IMR-90 (cell line): ENCODE measurements at regions not wholly inside any gene's neighbourhood (a gene's known extent, or its start where the extent isn't known, plus 50 kb on each side); places are given as distances from the start of the nearest gene placed in this dataset.

ENCODE experiments used
- ATAC-seq: fragments of 200-7000 bp; cut with Tn5 transposase; 2 replicates; pipeline ENCODE4 v1.9.1; 2020; ENCODE audit warnings: low read depth, mild to moderate bottlenecking, moderate library complexity
- BruUV-seq: library from RNA; stranded (reverse); fragments of 400-500 nt; replicated peaks from 2 replicates; lab custom pipeline; 2021; lab: Mats Ljungman, UMichigan
- CTCF ChIA-PET: fragments of 300-600 bp; formaldehyde crosslinking; extraction: SDS; loops from one replicate; lab custom pipeline; 2021; ENCODE audit warnings: antibody characterized with exemption; lab: Yijun Ruan, JAX
- POLR2A ChIA-PET: fragments of 300-600 bp; sonication (Branson Sonifier 250); formaldehyde crosslinking; loops from one replicate; lab custom pipeline; 2022; ENCODE audit warnings: antibody characterized with exemption; ENCODE audit not compliant: unreplicated experiment; lab: Charles Lee
- DNase-seq: peaks from one replicate; pipeline ENCODE4 v3.0.0; 2013
- H2AFZ ChIP-seq: replicated peaks from 2 replicates; pipeline ENCODE3; 2013; ENCODE audit warnings: low read length, mild to moderate bottlenecking; ENCODE audit not compliant: poor library complexity
- H2AK5ac ChIP-seq: 2 replicates; pipeline ENCODE4 v1.6.1; 2013; ENCODE audit warnings: low read depth, low read length, inconsistent platforms
- H2AK9ac ChIP-seq: replicated peaks from 2 replicates; pipeline ENCODE3; 2013; ENCODE audit warnings: mild to moderate bottlenecking, low read depth, low read length, moderate library complexity; ENCODE audit not compliant: poor library complexity
- H2BK120ac ChIP-seq: 2 replicates; pipeline ENCODE4 v1.6.1; 2013; ENCODE audit warnings: low read depth, low read length, inconsistent platforms
- H2BK15ac ChIP-seq: 3 replicates; pipeline ENCODE4 v1.6.1; 2013; ENCODE audit warnings: low read depth, low read length, inconsistent platforms
- H2BK20ac ChIP-seq: 2 replicates; pipeline ENCODE4 v1.6.1; 2013; ENCODE audit warnings: low read depth, mild to moderate bottlenecking, inconsistent platforms, low read length, moderate library complexity
- H2BK5ac ChIP-seq: 2 replicates; pipeline ENCODE4 v1.6.1; 2013; ENCODE audit warnings: mild to moderate bottlenecking, low read depth, low read length, inconsistent platforms; ENCODE audit not compliant: poor library complexity, severe bottlenecking
- H3K14ac ChIP-seq: replicated peaks from 2 replicates; pipeline ENCODE4 v1.6.1; 2013; ENCODE audit warnings: low read depth, low read length, inconsistent platforms
- H3K18ac ChIP-seq: 2 replicates; pipeline ENCODE4 v1.6.1; 2013; ENCODE audit warnings: low read depth, low read length, control low read depth
- H3K23ac ChIP-seq: 2 replicates; pipeline ENCODE4 v1.6.1; 2013; ENCODE audit warnings: low read depth, low read length, inconsistent platforms
- H3K27ac ChIP-seq: 2 replicates; pipeline ENCODE4 v1.5.1; 2013; ENCODE audit warnings: mild to moderate bottlenecking, control low read depth, low read length; ENCODE audit not compliant: insufficient read depth
- H3K27me3 ChIP-seq: 2 replicates; pipeline ENCODE4 v1.6.1; 2013; ENCODE audit warnings: low read length; ENCODE audit not compliant: control insufficient read depth, insufficient read depth
- H3K36me3 ChIP-seq: 2 replicates; pipeline ENCODE4 v1.6.1; 2013; ENCODE audit warnings: low read length, mixed read lengths; ENCODE audit not compliant: control insufficient read depth, insufficient read depth
- H3K4ac ChIP-seq: 2 replicates; pipeline ENCODE4 v1.6.1; 2013; ENCODE audit warnings: low read depth, low read length, inconsistent platforms
- H3K4me1 ChIP-seq: 2 replicates; pipeline ENCODE4 v1.6.1; 2013; ENCODE audit warnings: low read length, mixed read lengths; ENCODE audit not compliant: control insufficient read depth, insufficient read depth
- H3K4me2 ChIP-seq: 2 replicates; pipeline ENCODE4 v1.6.1; 2013; ENCODE audit warnings: low read depth, mild to moderate bottlenecking, control low read depth, low read length, moderate library complexity
- H3K4me3 ChIP-seq: 2 replicates; pipeline ENCODE4 v1.5.1; 2013; ENCODE audit warnings: low read depth, mild to moderate bottlenecking, control low read depth, low read length, moderate library complexity; ENCODE audit not compliant: insufficient read depth
- H3K56ac ChIP-seq: 2 replicates; pipeline ENCODE4 v1.6.1; 2013; ENCODE audit warnings: low read length, inconsistent platforms; ENCODE audit not compliant: insufficient read depth; ENCODE audit errors: extremely low read depth
- H3K79me1 ChIP-seq, 2 experiments: 2 replicates each; pipeline ENCODE4 v1.6.1; 2013; ENCODE audit warnings: low read length in 2 of 2, inconsistent platforms in 1 of 2, low read depth in 1 of 2
- H3K9ac ChIP-seq: 2 replicates; pipeline ENCODE4 v1.6.1; 2013; ENCODE audit warnings: low read depth, low read length, control low read depth
- H3K9me1 ChIP-seq: 2 replicates; pipeline ENCODE4 v1.6.1; 2013; ENCODE audit warnings: low read length, inconsistent platforms; ENCODE audit not compliant: insufficient read depth
- H3K9me3 ChIP-seq: 2 replicates; pipeline ENCODE4 v1.6.1; 2013; ENCODE audit warnings: low read length; ENCODE audit not compliant: control insufficient read depth, insufficient read depth
- H4K20me1 ChIP-seq: 2 replicates; pipeline ENCODE4 v1.6.1; 2013; ENCODE audit warnings: low read length, inconsistent platforms; ENCODE audit not compliant: insufficient read depth
- H4K5ac ChIP-seq: 2 replicates; pipeline ENCODE4 v1.6.1; 2013; ENCODE audit warnings: mild to moderate bottlenecking, low read depth, low read length, control low read depth
- H4K8ac ChIP-seq, 2 experiments: 2 replicates each; pipeline ENCODE4 v1.6.1; 2013; ENCODE audit warnings: low read depth in 2 of 2, low read length in 2 of 2, control low read depth in 1 of 2, inconsistent platforms in 1 of 2
- H4K91ac ChIP-seq: 2 replicates; pipeline ENCODE4 v1.6.1; 2013; ENCODE audit warnings: low read depth, low read length, inconsistent platforms; ENCODE audit not compliant: insufficient read depth
- BHLHE40 ChIP-seq: fragments of 150-350 bp; IDR thresholded peaks from 2 replicates; pipeline ENCODE4 v1.6.1; 2016; ENCODE audit warnings: mild to moderate bottlenecking, low read depth, low read length
- CEBPB ChIP-seq: IDR thresholded peaks from 2 replicates; pipeline ENCODE4 v1.6.1; 2012; ENCODE audit warnings: low read depth, low read length, improper control_type of control experiment
- CHD1 ChIP-seq: IDR thresholded peaks from 2 replicates; pipeline ENCODE4 v1.6.1; 2012; ENCODE audit warnings: low read depth, low read length, improper control_type of control experiment
- MAFK ChIP-seq: IDR thresholded peaks from 2 replicates; pipeline ENCODE4 v1.6.1; 2012; ENCODE audit warnings: low read depth, low read length, improper control_type of control experiment
- NFE2L2 ChIP-seq: fragments of 150-350 bp; IDR thresholded peaks from 2 replicates; pipeline ENCODE4 v1.6.1; 2016; ENCODE audit warnings: low read depth, mild to moderate bottlenecking, low read length
- RAD21 ChIP-seq: IDR thresholded peaks from 2 replicates; pipeline ENCODE4 v1.6.1; 2012; ENCODE audit warnings: low read length, improper control_type of control experiment
- RCOR1 ChIP-seq: IDR thresholded peaks from 2 replicates; pipeline ENCODE4 v1.6.1; 2012; ENCODE audit warnings: mild to moderate bottlenecking, low read length, improper control_type of control experiment; ENCODE audit not compliant: insufficient replicate concordance
- dilution Hi-C: fragments of 300-500 bp; cut with HindIII; formaldehyde crosslinking; loops from one replicate; pipeline ENCODE4 v1.14.3; 2018; ENCODE audit warnings: low sequenced_read_pairs; ENCODE audit not compliant: unreplicated experiment
- in situ Hi-C: fragments of 300-500 bp; cut with MboI; formaldehyde crosslinking; loops from 3 replicates; pipeline ENCODE4 v1.14.3; 2019; ENCODE audit warnings: low sequenced_read_pairs, inconsistent platforms, mixed read lengths
- intact Hi-C: fragments of 100-400 bp; cut with micrococcal nuclease; formaldehyde crosslinking; loops from 2 replicates; pipeline ENCODE4 v1.10.0; 2022

DNA sequence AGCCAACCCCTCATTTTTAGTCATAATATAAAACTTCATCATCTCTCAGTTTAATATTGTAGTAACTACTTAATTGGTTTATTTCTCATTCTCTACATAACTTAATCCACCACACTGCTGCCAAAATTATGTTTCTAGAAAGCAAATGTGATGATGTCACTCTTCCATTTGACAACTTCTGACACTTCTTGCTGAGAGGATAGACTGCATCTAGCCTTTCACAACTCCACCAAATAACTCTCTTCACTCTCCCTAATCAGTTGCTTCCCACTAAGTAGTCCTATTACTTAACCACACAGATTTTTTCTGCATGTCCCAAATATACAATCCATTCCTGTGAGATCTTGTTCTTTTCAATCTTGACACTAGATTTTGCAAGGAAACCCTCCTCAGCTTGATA is 951.3 kb downstream of the EPHA7 start:
- H2BK20ac ChIP-seq, result no peak overlapping the region
- H3K9me1 ChIP-seq, result no peaks in the 10 kb centered on the region
- dilution Hi-C loops, result no loop called here
- TF ChIP-seq RCOR1, result no peak
- TF ChIP-seq CEBPB, result no peak
- TF ChIP-seq RAD21, result no peak
- no peak for TF ChIP-seq NFE2L2
- TF ChIP-seq MAFK, result no peak
- TF ChIP-seq CHD1, result no peak
- TF ChIP-seq BHLHE40, result no peak
- no peak overlapping the region for H3K56ac ChIP-seq
- no peak for ATAC-seq
- H3K27ac ChIP-seq, result no peak overlapping the region
- intact Hi-C loops, result no loop called here
- H4K91ac ChIP-seq, result no peak overlapping the region
- no peak overlapping the region for H2BK5ac ChIP-seq
- ChIA-PET POLR2A (no interaction called here), CTCF (no interaction called here)
- H3K4me2 ChIP-seq, result no peak overlapping the region
- H2AK5ac ChIP-seq, result no peak overlapping the region
- no peak overlapping the region for H3K9ac ChIP-seq
- no peaks in the 10 kb centered on the region; the same call in 1 of the 2 replicates for H3K9me3 ChIP-seq
- no TSS peak for BruUV-seq
- H2BK120ac ChIP-seq, result no peak overlapping the region
- no peaks in the 10 kb centered on the region for H3K4me1 ChIP-seq
- H3K36me3 ChIP-seq, result no peaks in the 10 kb centered on the region
- no peaks in the 10 kb centered on the region for H3K79me1 ChIP-seq
- in situ Hi-C loops, result no loop called here
- no peak for DNase-seq
- no peak overlapping the region for H2AFZ ChIP-seq
- H4K5ac ChIP-seq, result no peak overlapping the region
- no peak overlapping the region for H3K14ac ChIP-seq
- no peak overlapping the region for H3K4ac ChIP-seq
- no peak overlapping the region for H3K23ac ChIP-seq
- no peak overlapping the region for H2AK9ac ChIP-seq
- H3K18ac ChIP-seq, result no peak overlapping the region
- no peak overlapping the region for H4K8ac ChIP-seq
- H3K27me3 ChIP-seq, result no peaks in the 10 kb centered on the region
- no peak overlapping the region for H2BK15ac ChIP-seq
- H4K20me1 ChIP-seq, result no peaks in the 10 kb centered on the region
- H3K4me3 ChIP-seq, result no peak overlapping the region
